GM18909 (cell line): ENCODE measurements at regions not wholly inside any gene's neighbourhood (a gene's known extent, or its start where the extent isn't known, plus 50 kb on each side); places are given as distances from the start of the nearest gene placed in this dataset.

Source experiments
- ATAC-seq: cut with Tn5 transposase; IDR thresholded peaks from one replicate; pipeline ENCODE4 v1.9.1; 2021; ENCODE audit warnings: mild to moderate bottlenecking; ENCODE audit not compliant: unreplicated experiment, poor library complexity

- no peak for ATAC-seq
Observed at GRCh38 chr17:77001487-77001886, 133.3 kb downstream of the MGAT5B start.

- ATAC-seq: no peak
Observed at GRCh38 chr17:77002103-77003045, 134.2 kb downstream of the MGAT5B start.

- ATAC-seq: no peak
Observed at GRCh38 chr17:77003699-77004098, 135.5 kb downstream of the MGAT5B start.

GRCh38 chr17:77006971-77007649 lies 133.7 kb upstream of the SEC14L1 start:
- ATAC-seq: no peak

GRCh38 chr17:77009877-77010276 lies 130.9 kb upstream of the SEC14L1 start:
- ATAC-seq: no peak

- no peak for ATAC-seq
Observed at GRCh38 chr17:77010667-77011066, 130.1 kb upstream of the SEC14L1 start.

- no peak for ATAC-seq
Observed at GRCh38 chr17:77011173-77012011, 129.4 kb upstream of the SEC14L1 start.

- no peak for ATAC-seq
Observed at GRCh38 chr17:77018504-77018903, 122.3 kb upstream of the SEC14L1 start.

- ATAC-seq: no peak
Observed at GRCh38 chr17:77019893-77020379, 120.8 kb upstream of the SEC14L1 start.

GRCh38 chr17:77020973-77021372 lies 119.8 kb upstream of the SEC14L1 start:
- no peak for ATAC-seq

GRCh38 chr17:77022766-77023165 lies 118.0 kb upstream of the SEC14L1 start:
- no peak for ATAC-seq

GRCh38 chr17:77025781-77026180 lies 115.0 kb upstream of the SEC14L1 start:
- no peak for ATAC-seq

GRCh38 chr17:77027271-77027889 lies 113.4 kb upstream of the SEC14L1 start:
- no peak for ATAC-seq

- ATAC-seq: no peak
Observed at GRCh38 chr17:77028900-77029299, 111.9 kb upstream of the SEC14L1 start.

- ATAC-seq: no peak
Observed at GRCh38 chr17:77032929-77033328, 107.8 kb upstream of the SEC14L1 start.

GRCh38 chr17:77033892-77034404 lies 106.8 kb upstream of the SEC14L1 start:
- no peak for ATAC-seq

- no peak for ATAC-seq
Observed at GRCh38 chr17:77034677-77035424, 105.9 kb upstream of the SEC14L1 start.

GRCh38 chr17:77035526-77035925 lies 105.2 kb upstream of the SEC14L1 start:
- no peak for ATAC-seq
